Activated CD4-positive, alpha-beta T cell treated with anti-CD3 and anti-CD28 coated beads for 1 hour (primary cell): ENCODE measurements at regions not wholly inside any gene's neighbourhood (a gene's known extent, or its start where the extent isn't known, plus 50 kb on each side); places are given as distances from the start of the nearest gene placed in this dataset.

Experiments used
- DNase-seq: peaks from one replicate; pipeline ENCODE4 v3.0.0-alpha.2; 2020

DNA sequence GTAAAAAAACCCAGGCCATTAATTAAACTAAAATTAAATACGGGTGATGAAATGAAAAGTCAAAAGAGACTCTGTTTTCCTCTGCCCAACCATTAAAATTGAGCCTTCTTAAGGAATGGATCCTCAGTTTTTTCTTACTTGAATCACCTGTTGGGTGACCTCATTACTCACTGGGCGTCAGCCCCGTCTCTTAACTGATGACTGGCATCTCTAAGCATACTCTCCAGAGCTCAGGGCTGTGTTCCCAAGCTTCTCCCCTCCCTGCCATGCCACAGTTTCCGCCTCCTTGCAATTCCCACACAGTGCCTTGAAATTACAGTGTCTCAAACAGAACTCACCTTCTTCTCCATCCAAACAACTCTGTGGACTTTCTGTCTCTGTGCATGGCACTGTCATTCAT is 421.1 kb upstream of the CELF4 start:
- DNase-seq, result no peak

GRCh38 chr18:37985126-37985525 is 419.5 kb upstream of the CELF4 start:
- DNase-seq, result no peak

- DNase-seq, result no peak
These were observed 415.0 kb upstream of the CELF4 start for GRCh38 chr18:37980556-37980955.

GRCh38 chr18:37975446-37975845 is 409.8 kb upstream of the CELF4 start:
- DNase-seq, result no peak

DNA sequence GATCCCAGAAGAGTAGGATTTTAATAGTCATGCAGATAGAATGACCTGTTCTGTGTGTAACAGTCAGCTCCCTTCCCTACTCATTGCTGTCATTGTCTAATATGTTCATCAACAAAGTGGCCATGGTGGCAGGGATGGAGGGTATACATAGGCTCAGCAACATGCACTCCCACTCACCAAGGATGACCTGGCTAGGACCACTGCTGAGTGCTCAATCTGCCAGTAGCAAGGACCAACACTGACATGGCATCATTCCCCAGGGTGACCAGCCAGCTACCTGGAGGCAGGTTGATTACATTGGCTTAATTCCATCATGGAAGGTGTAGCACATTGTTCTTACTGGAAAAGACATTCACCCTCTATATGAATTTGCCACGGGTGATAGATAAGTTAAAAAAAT is 401.7 kb upstream of the CELF4 start:
- DNase-seq, result no peak

DNA sequence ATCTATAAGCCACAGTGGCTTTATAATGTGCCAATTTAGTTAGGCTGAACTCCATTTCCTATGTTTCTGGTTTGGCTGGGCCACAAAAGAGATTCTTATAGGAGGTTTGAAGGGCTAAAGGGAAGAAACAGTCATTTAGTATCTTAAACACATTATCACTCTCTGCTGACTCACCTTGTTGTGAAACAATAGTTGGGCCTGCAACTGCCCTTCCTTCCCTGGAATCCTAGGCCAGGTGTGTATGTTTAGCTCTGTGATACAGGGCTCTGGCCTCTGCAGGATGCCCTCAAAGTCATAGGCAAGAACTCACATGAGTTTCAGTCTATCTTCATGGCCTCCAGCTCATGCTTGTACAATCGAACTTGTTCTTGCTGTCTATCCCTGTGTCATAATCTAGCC is 400.0 kb upstream of the CELF4 start:
- no peak for DNase-seq

DNA sequence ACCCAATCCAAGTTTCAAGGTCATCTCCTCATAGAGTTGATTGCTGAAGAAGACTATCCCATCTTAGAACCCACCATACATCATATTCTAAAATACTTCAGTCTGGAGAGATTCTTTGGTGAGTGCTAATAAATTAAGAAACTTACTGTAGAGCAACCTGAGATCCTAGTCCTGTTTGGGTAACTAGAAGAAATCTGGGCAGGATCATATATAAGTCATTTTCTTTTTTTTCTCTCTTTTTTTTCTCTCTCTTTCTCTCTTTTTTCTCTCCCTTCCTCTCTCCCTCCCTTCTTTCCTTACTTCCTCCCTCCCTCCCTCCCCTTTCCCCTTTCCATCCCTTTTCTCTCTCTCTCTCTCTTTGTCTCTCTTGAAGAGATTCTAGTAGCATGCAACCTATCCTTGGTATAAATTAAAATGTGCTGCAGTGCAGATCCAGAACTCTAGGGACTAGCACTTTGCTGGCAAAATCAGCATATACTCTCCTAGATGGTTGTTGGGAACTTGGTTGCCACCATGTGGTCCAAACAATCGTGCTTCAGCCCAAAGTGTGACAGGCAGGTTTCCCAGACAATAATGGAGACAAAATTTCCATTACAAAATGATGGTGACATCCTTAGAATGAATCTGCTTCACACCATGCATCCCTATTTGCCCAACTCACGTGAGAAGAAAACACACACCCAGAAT is 399.4 kb upstream of the CELF4 start:
- DNase-seq, result no peak

DNA sequence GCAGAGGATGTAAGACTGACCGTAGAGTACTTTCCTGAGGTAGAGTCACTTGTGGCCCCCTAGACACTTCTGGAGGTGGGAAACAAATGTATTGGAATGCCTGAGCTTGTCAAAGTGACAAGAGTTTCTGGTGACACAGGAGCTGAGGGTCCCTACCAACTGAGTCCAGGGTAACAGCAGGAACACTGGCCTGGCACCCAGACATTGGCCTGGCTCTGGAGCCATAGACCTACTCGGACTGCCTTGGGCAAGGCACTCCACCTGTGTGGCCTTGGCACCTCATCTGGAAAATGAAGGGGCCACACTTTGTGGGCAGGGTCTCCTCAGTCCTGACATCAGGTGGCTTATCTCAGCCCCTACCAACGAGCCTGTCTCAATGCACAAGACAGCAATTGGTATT is 398.2 kb upstream of the CELF4 start:
- DNase-seq, result no peak

GRCh38 chr18:37962316-37962966 is 396.8 kb upstream of the CELF4 start:
- no peak for DNase-seq

DNA sequence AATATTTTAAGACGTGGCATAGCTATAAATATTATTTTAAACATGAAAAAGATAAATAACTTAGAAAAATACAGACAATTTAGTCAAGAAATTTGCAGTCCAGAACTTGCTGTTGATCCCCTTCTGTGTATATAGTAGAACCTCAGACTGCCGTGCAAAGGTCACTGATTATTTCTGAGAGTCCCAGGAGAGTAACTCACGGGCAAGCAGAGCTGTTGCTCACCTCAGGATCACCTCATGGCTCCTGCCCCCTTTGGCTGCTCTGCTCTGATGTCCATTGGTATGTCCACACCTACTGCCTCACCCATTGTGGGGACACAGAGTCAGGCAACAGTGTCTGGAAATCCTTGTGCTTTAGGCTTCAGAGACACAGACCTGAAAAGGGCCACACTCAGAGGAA is 392.9 kb upstream of the CELF4 start:
- no peak for DNase-seq

GRCh38 chr18:37956902-37957301 is 391.3 kb upstream of the CELF4 start:
- no peak for DNase-seq

GRCh38 chr18:37956020-37956419 is 390.4 kb upstream of the CELF4 start:
- DNase-seq, result no peak

DNA sequence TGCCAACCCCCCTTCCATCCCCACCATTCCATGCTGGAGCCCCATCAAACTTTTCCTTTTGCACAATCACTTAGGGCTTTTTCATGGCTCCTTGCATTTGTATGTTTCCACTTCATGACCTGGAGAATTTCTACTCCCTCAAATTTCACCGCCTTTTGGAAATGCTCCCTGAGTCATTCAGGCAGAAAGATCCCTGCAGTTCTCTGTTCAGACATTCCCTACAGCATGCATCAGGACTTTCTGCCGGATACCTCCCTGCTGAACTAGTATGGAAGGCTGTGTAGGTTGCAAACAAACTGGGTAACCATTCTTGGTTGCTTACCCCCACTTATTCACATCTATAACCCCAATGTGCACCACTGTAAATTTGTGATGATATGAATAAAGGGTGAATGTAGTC is 389.6 kb upstream of the CELF4 start:
- no peak for DNase-seq

- DNase-seq, result no peak
These were observed 388.3 kb upstream of the CELF4 start for GRCh38 chr18:37953876-37954275.

GRCh38 chr18:37948471-37948870 is 382.9 kb upstream of the CELF4 start:
- no peak for DNase-seq

DNA sequence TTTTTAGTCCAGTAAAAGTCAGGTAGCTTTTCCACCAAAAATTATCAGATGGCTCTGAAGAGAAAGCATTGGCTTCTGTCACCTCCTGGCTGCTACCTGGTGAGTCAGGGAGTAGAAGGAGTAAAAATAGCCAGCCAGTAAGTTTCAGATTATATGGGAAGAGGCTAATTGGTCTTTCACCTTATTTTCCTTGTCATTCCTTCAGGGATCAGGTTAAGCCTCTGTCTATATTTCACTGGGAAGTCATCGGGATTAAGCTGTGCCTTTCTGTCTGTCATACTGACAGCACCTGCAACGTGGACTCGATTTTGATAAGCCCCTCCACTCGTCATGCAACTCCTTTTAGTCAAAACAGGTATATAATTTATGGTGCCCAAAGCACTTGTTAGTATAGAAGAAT is 380.7 kb upstream of the CELF4 start:
- DNase-seq, result no peak

- no peak for DNase-seq
These were observed 379.2 kb upstream of the CELF4 start for GRCh38 chr18:37944700-37945270.

GRCh38 chr18:37937287-37937686 is 371.7 kb upstream of the CELF4 start:
- no peak for DNase-seq

DNA sequence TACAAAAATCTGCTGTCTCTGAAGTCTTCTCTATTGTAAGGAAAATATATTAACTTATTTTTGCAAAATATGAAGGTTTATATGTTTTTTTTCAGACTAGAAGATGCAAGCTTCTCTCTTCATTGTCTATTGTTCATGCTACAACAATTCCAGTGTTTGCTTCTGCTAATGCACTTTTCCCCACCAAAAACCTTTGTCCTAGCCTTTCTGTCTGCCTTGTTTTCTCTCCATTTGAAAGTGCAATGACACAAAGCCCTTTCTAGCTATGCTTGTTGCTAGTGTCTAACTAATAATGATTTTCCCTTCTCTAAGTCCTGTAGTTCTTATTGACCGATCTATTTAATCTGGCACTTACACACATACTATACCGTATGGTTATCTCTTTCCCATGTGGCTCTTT is 369.5 kb upstream of the CELF4 start:
- DNase-seq, result no peak

- DNase-seq, result no peak
These were observed 365.0 kb upstream of the CELF4 start for GRCh38 chr18:37930640-37931039.

- no peak for DNase-seq
These were observed 356.6 kb upstream of the CELF4 start for GRCh38 chr18:37922162-37922561.

- DNase-seq, result no peak
These were observed 355.3 kb upstream of the CELF4 start for GRCh38 chr18:37920865-37921264.

GRCh38 chr18:37913051-37913450 is 347.5 kb upstream of the CELF4 start:
- no peak for DNase-seq

- no peak for DNase-seq
These were observed 336.7 kb upstream of the CELF4 start for GRCh38 chr18:37902344-37902743.

DNA sequence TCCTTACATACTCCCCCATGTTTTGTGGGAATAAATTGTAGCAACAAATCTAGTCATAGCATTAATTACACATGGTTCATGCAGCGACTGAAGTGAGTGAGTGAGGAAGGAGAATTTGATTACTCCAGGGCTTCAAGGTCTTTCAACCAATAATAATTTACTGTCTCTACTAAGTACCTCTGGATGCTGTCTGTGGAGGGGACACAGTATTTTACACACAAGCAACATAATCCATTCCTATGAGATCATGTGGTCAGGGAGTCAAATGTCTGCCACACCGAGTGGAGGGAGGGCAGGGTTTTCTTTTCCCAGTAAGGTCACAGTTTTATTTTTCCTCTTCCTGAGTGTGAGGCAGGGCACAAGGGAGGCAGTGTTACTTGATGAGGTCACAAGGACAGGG is 334.7 kb upstream of the CELF4 start:
- DNase-seq, result no peak
